GM23338 (cell line): ENCODE measurements at regions not wholly inside any gene's neighbourhood (a gene's known extent, or its start where the extent isn't known, plus 50 kb on each side); places are given as distances from the start of the nearest gene placed in this dataset.

Experiments
- ATAC-seq: fragments of 200-7000 bp; cut with Tn5 transposase; 3 replicates; pipeline ENCODE4 v1.9.1; 2020
- DNase-seq: peaks from one replicate; pipeline ENCODE4 v3.0.0-alpha.2; 2015; ENCODE audit warnings: low spot score
- H2AFZ ChIP-seq: fragments of 200-600 bp; sonication (generic); 2 replicates; pipeline ENCODE4 v1.8.0; 2016; ENCODE audit warnings: antibody characterized with exemption, mild to moderate bottlenecking, moderate library complexity
- H3F3A ChIP-seq: fragments of 200-600 bp; sonication (generic); replicated peaks from 2 replicates; pipeline ENCODE4 v1.8.0; 2017; ENCODE audit warnings: antibody characterized with exemption, mixed run types, low read depth
- H3K27ac ChIP-seq: fragments of 200-600 bp; sonication (generic); 2 replicates; pipeline ENCODE4 v1.6.1; 2016; ENCODE audit warnings: low read depth
- H3K27me3 ChIP-seq: fragments of 200-600 bp; sonication (generic); 2 replicates; pipeline ENCODE4 v1.8.0; 2016; ENCODE audit warnings: mild to moderate bottlenecking, mixed run types, moderate library complexity; ENCODE audit not compliant: insufficient read depth
- H3K36me3 ChIP-seq: fragments of 200-600 bp; sonication (generic); 2 replicates; pipeline ENCODE4 v1.8.0; 2016; ENCODE audit warnings: mild to moderate bottlenecking; ENCODE audit not compliant: insufficient read depth
- H3K4me1 ChIP-seq: fragments of 200-600 bp; sonication (generic); 2 replicates; pipeline ENCODE4 v1.8.0; 2016; ENCODE audit warnings: mild to moderate bottlenecking, moderate library complexity; ENCODE audit not compliant: insufficient read depth
- H3K4me2 ChIP-seq: fragments of 200-600 bp; sonication (generic); 2 replicates; pipeline ENCODE4 v1.7.1; 2017; ENCODE audit warnings: mixed run types
- H3K4me3 ChIP-seq: fragments of 200-600 bp; sonication (generic); 2 replicates; pipeline ENCODE4 v1.6.1; 2016; ENCODE audit warnings: mixed run types
- H3K79me2 ChIP-seq: fragments of 200-600 bp; sonication (generic); replicated peaks from 2 replicates; pipeline ENCODE4 v1.8.0; 2017; ENCODE audit warnings: mild to moderate bottlenecking; ENCODE audit not compliant: insufficient read depth
- H3K9me2 ChIP-seq: fragments of 200-600 bp; sonication (generic); 2 replicates; pipeline ENCODE4 v1.8.0; 2017; ENCODE audit not compliant: insufficient read depth
- H4K20me1 ChIP-seq: fragments of 200-600 bp; sonication (generic); replicated peaks from 2 replicates; pipeline ENCODE4 v1.8.0; 2017; ENCODE audit warnings: mild to moderate bottlenecking; ENCODE audit not compliant: insufficient read depth
- H3K27ac Mint-ChIP-seq: 2 replicates; pipeline ENCODE4 v1.8.0; 2020; ENCODE audit warnings: inconsistent platforms, mild to moderate bottlenecking, moderate library complexity, mixed read lengths
- H3K27me3 Mint-ChIP-seq: 3 replicates; pipeline ENCODE4 v1.8.0; 2022; ENCODE audit warnings: low read depth, mild to moderate bottlenecking, moderate library complexity, mixed read lengths, inconsistent platforms; ENCODE audit not compliant: insufficient read depth, poor library complexity
- H3K36me3 Mint-ChIP-seq: 3 replicates; pipeline ENCODE4 v1.8.0; 2021; ENCODE audit warnings: low read depth, mild to moderate bottlenecking, inconsistent platforms, moderate library complexity, mixed read lengths
- H3K4me1 Mint-ChIP-seq: 3 replicates; pipeline ENCODE4 v1.8.0; 2020; ENCODE audit warnings: mild to moderate bottlenecking, inconsistent platforms, mixed read lengths
- H3K4me3 Mint-ChIP-seq: 3 replicates; pipeline ENCODE4 v1.8.0; 2021; ENCODE audit warnings: moderate library complexity, mild to moderate bottlenecking, inconsistent platforms, mixed read lengths
- H3K9me3 Mint-ChIP-seq: 3 replicates; pipeline ENCODE4 v1.8.0; 2020; ENCODE audit warnings: moderate library complexity, mild to moderate bottlenecking, inconsistent platforms, mixed read lengths
- CREB1 ChIP-seq: fragments of 250-450 bp; sonication (Bioruptor Pico); IDR thresholded peaks from 2 replicates; pipeline ENCODE4 v1.5.0; 2020; ENCODE audit warnings: low read depth, mild to moderate bottlenecking, moderate library complexity
- EZH2 ChIP-seq: fragments of 200-600 bp; sonication (generic); IDR thresholded peaks from one replicate; pipeline ENCODE4 v1.8.0; 2017; ENCODE audit warnings: antibody characterized with exemption, mild to moderate bottlenecking, low read depth; ENCODE audit not compliant: unreplicated experiment
- EZH2phosphoT487 ChIP-seq: fragments of 200-600 bp; sonication (generic); IDR thresholded peaks from one replicate; pipeline ENCODE4 v1.8.1; 2018; ENCODE audit warnings: antibody characterized with exemption; ENCODE audit not compliant: unreplicated experiment
- JUNB ChIP-seq: IDR thresholded peaks from one replicate; pipeline ENCODE4 v1.6.1; 2016; ENCODE audit warnings: antibody characterized with exemption; ENCODE audit not compliant: unreplicated experiment
- NANOG ChIP-seq: IDR thresholded peaks from 2 replicates; pipeline ENCODE4 v1.6.1; 2016; ENCODE audit warnings: antibody characterized with exemption, borderline replicate concordance
- POLR2AphosphoS5 ChIP-seq: IDR thresholded peaks from 2 replicates; pipeline ENCODE4 v1.6.1; 2016; ENCODE audit warnings: antibody characterized with exemption, low read depth
- REST ChIP-seq: IDR thresholded peaks from one replicate; pipeline ENCODE4 v1.6.1; 2018; ENCODE audit warnings: antibody characterized with exemption; ENCODE audit not compliant: unreplicated experiment
- STAT1 ChIP-seq: IDR thresholded peaks from one replicate; pipeline ENCODE4 v1.6.1; 2016; ENCODE audit warnings: antibody characterized with exemption; ENCODE audit not compliant: unreplicated experiment
- ZNF114 ChIP-seq: fragments of 250-450 bp; sonication (Bioruptor Pico); IDR thresholded peaks from 2 replicates; pipeline ENCODE4 v1.5.0; 2020; ENCODE audit warnings: mild to moderate bottlenecking, moderate library complexity
- ZNF331 ChIP-seq: fragments of 250-450 bp; sonication (Bioruptor Pico); IDR thresholded peaks from 2 replicates; pipeline ENCODE4 v1.5.0; 2020; ENCODE audit warnings: low read depth, mild to moderate bottlenecking, moderate library complexity
- ZNF462 ChIP-seq: fragments of 250-450 bp; sonication (Bioruptor Pico); IDR thresholded peaks from 2 replicates; pipeline ENCODE4 v1.5.0; 2020; ENCODE audit warnings: mild to moderate bottlenecking, moderate library complexity
- TF ChIP-seq, protein P1 (sequence below), 2 experiments: fragments of 200-600 bp in 1 of 2; sonication (generic) in 1 of 2; conservative IDR thresholded peaks; 2 replicates each; pipeline versions ENCODE4 v1.5.1 to v1.6.1; 2016 to 2017; ENCODE audit warnings: antibody characterized with exemption in 2 of 2, low read depth in 2 of 2, mild to moderate bottlenecking in 2 of 2, moderate library complexity in 1 of 2

GRCh38 chrX:31006027-31006426 is 65.8 kb downstream of the FTHL17 start (continued):
- TF ChIP-seq CREB1, result no peak
- TF ChIP-seq, protein P1, sequence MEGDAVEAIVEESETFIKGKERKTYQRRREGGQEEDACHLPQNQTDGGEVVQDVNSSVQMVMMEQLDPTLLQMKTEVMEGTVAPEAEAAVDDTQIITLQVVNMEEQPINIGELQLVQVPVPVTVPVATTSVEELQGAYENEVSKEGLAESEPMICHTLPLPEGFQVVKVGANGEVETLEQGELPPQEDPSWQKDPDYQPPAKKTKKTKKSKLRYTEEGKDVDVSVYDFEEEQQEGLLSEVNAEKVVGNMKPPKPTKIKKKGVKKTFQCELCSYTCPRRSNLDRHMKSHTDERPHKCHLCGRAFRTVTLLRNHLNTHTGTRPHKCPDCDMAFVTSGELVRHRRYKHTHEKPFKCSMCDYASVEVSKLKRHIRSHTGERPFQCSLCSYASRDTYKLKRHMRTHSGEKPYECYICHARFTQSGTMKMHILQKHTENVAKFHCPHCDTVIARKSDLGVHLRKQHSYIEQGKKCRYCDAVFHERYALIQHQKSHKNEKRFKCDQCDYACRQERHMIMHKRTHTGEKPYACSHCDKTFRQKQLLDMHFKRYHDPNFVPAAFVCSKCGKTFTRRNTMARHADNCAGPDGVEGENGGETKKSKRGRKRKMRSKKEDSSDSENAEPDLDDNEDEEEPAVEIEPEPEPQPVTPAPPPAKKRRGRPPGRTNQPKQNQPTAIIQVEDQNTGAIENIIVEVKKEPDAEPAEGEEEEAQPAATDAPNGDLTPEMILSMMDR (conservative IDR thresholded peaks at IDR 0.05; ENCODE audit: low read depth in 2 of 2), result no peak
- no peak for TF ChIP-seq JUNB
- no peak for TF ChIP-seq POLR2AphosphoS5
- TF ChIP-seq NANOG, result no peak
- no peak for TF ChIP-seq ZNF114
- no peak for TF ChIP-seq EZH2phosphoT487

GRCh38 chrX:30997411-30997810 is 74.4 kb downstream of the FTHL17 start:
- Mint-ChIP-seq H3K27me3 (no peaks in the 10 kb centered on the region), H3K4me3 (no peak overlapping the region), H3K36me3 (no peaks in the 10 kb centered on the region), H3K27ac (no peak overlapping the region), H3K4me1 (peaks cover 4% of the 10 kb centered on the region; the same call in 2 of the 3 replicates), H3K9me3 (no peaks in the 10 kb centered on the region)
- H3K9me2 ChIP-seq, result no peaks in the 10 kb centered on the region
- no peak for TF ChIP-seq ZNF114
- no peak for TF ChIP-seq NANOG
- TF ChIP-seq JUNB, result no peak
- no peak for TF ChIP-seq STAT1
- TF ChIP-seq, protein P1 (conservative IDR thresholded peaks at IDR 0.05; ENCODE audit: low read depth in 2 of 2), result no peak
- no peak for TF ChIP-seq ZNF331 (CRISPR knock-in tag)
- no peak for TF ChIP-seq EZH2
- TF ChIP-seq REST, result no peak
- TF ChIP-seq ZNF462 (CRISPR knock-in tag), result no peak
- H3K4me3 ChIP-seq, result no peak overlapping the region
- no peaks in the 10 kb centered on the region for H3F3A ChIP-seq
- no peaks in the 10 kb centered on the region for H3K79me2 ChIP-seq
- peaks cover 8% of the 10 kb centered on the region; the same call in 1 of the 2 replicates for H3K4me1 ChIP-seq
- H3K4me2 ChIP-seq, result no peak overlapping the region
- no peaks in the 10 kb centered on the region for H4K20me1 ChIP-seq
- H3K36me3 ChIP-seq, result no peaks in the 10 kb centered on the region
- H3K27ac ChIP-seq, result no peak overlapping the region
- ATAC-seq, result no peak
- no peak for DNase-seq
- H3K27me3 ChIP-seq, result no peaks in the 10 kb centered on the region
- no peak overlapping the region for H2AFZ ChIP-seq
